ENCODE measurements at regions not wholly inside any gene's neighbourhood (a gene's known extent, or its start where the extent isn't known, plus 50 kb on each side); places are given as distances from the start of the nearest gene placed in this dataset.

- H3K9me3 ChIP-seq (ENCODE audit: control extremely low read depth in 1 of 5, control insufficient read depth in 4 of 5, insufficient read depth in 2 of 5, low read depth in 1 of 5, low read length in 4 of 5) = no peaks in the 10 kb centered on the region
- POLR2A ChIA-PET = no interaction called here
- H3K36me3 ChIP-seq (ENCODE audit: control insufficient read depth in 4 of 4, insufficient read depth in 4 of 4, low read length in 3 of 4) = peaks cover 0 to 4% (median 0%) of the 10 kb centered on the region in 4 experiments
- H3K27ac ChIP-seq (ENCODE audit: insufficient read depth in 1 of 2, low read depth in 1 of 2, low read length in 2 of 2, poor library complexity in 1 of 2, severe bottlenecking in 2 of 2) = no peak overlapping the region
- peak in 1 of 3 donors; percentile 3 for DNase-seq
- peaks cover 0 to 16% (median 3%) of the 10 kb centered on the region in 4 experiments for H3K4me1 ChIP-seq (ENCODE audit: control extremely low read depth in 1 of 4, control insufficient read depth in 4 of 4, insufficient read depth in 4 of 4, low read length in 3 of 4)
- 90% methylated on average over 1 of the region's 1 CpG for WGBS (ENCODE audit: insufficient coverage)
- no peaks in the 10 kb centered on the region for H3K27me3 ChIP-seq (replicated peaks in 2 of 5; ENCODE audit: control insufficient read depth in 4 of 5, insufficient read depth in 5 of 5, low read length in 4 of 5)
- no peak overlapping the region for H3K4me3 ChIP-seq (ENCODE audit: control insufficient read depth in 1 of 7, extremely low read depth in 1 of 7, insufficient read depth in 4 of 7, low read depth in 2 of 7, low read length in 6 of 7)
- CTCF ChIA-PET = no interaction called here
Observed at GRCh38 chr18:39795350-39795749, 2159.7 kb upstream of the PIK3C3 start.

DNA sequence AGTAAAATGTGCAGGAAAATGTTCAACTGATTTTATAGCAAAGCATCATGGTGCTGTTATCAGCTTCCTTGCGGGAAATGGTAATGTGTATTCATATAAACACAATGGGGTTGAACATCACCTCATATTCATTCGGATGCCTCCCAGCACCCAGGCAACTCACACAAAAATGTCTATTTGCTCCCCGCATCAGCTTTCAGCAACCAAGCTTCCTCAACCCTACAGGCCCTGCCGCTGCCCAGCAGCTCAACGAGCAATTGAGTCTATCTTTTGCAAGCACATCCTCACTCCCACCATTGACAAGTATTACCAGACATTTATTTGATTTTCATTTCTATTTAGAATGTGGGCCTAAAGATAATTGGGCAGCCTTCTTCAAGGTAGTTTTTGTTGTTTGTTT lies 2161.4 kb upstream of the PIK3C3 start:
- Histone ChIP-seq H3K4me3 (ENCODE audit: control insufficient read depth in 1 of 7, extremely low read depth in 1 of 7, insufficient read depth in 4 of 7, low read depth in 2 of 7, low read length in 6 of 7) (no peak overlapping the region), H3K4me1 (ENCODE audit: control extremely low read depth in 1 of 4, control insufficient read depth in 4 of 4, insufficient read depth in 4 of 4, low read length in 3 of 4) (peaks cover 0 to 8% (median 0%) of the 10 kb centered on the region in 4 experiments), H3K27ac (ENCODE audit: insufficient read depth in 1 of 2, low read depth in 1 of 2, low read length in 2 of 2, poor library complexity in 1 of 2, severe bottlenecking in 2 of 2) (no peak overlapping the region), H3K27me3 (replicated peaks in 2 of 5; ENCODE audit: control insufficient read depth in 4 of 5, insufficient read depth in 5 of 5, low read length in 4 of 5) (no peaks in the 10 kb centered on the region), H3K36me3 (ENCODE audit: control insufficient read depth in 4 of 4, insufficient read depth in 4 of 4, low read length in 3 of 4) (peaks cover 0 to 4% (median 0%) of the 10 kb centered on the region in 4 experiments), H3K9me3 (ENCODE audit: control extremely low read depth in 1 of 5, control insufficient read depth in 4 of 5, insufficient read depth in 2 of 5, low read depth in 1 of 5, low read length in 4 of 5) (no peaks in the 10 kb centered on the region)
- WGBS (ENCODE audit: insufficient coverage) = 92% methylated on average over 2 of the region's 5 CpGs
- DNase-seq = no peak
- ChIA-PET CTCF (no interaction called here), POLR2A (no interaction called here)

DNA sequence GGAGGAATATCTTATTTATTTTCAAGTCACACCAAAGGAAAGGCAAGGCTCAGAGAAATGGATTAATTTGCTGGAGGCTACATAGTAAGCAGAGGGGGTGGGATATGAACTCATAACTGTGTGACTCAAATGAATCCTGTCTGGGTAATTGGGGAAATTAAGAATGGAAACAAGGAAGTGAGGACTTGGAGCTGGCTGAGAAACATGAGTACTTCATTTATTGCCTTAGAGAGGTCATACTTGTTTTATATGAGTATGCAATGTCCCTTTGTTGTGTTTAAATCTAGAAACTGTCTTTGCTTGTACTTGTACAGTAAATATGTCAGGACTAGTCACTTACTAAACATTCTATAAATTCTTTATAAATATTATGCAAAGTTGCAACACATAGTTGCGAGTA lies 2166.7 kb upstream of the PIK3C3 start:
- Histone ChIP-seq H3K36me3 (ENCODE audit: control insufficient read depth in 4 of 4, insufficient read depth in 4 of 4, low read length in 3 of 4) (peaks cover 0 to 2% (median 0%) of the 10 kb centered on the region in 4 experiments), H3K4me3 (ENCODE audit: control insufficient read depth in 1 of 7, extremely low read depth in 1 of 7, insufficient read depth in 4 of 7, low read depth in 2 of 7, low read length in 6 of 7) (no peak overlapping the region), H3K9me3 (ENCODE audit: control extremely low read depth in 1 of 5, control insufficient read depth in 4 of 5, insufficient read depth in 2 of 5, low read depth in 1 of 5, low read length in 4 of 5) (no peaks in the 10 kb centered on the region), H3K27ac (ENCODE audit: insufficient read depth in 1 of 2, low read depth in 1 of 2, low read length in 2 of 2, poor library complexity in 1 of 2, severe bottlenecking in 2 of 2) (no peak overlapping the region), H3K4me1 (ENCODE audit: control extremely low read depth in 1 of 4, control insufficient read depth in 4 of 4, insufficient read depth in 4 of 4, low read length in 3 of 4) (no peaks in the 10 kb centered on the region), H3K27me3 (replicated peaks in 2 of 5; ENCODE audit: control insufficient read depth in 4 of 5, insufficient read depth in 5 of 5, low read length in 4 of 5) (no peaks in the 10 kb centered on the region)
- POLR2A ChIA-PET = no interaction called here
- WGBS (ENCODE audit: insufficient coverage) = no CpG with 5 or more reads among the region's 1 CpG
- CTCF ChIA-PET = interaction anchor here (0.5 kb wide), 1 partner anchor 9 kb away, joined by 3 read pairs; no protein-coding TSS in a partner anchor
- DNase-seq = no peak

DNA sequence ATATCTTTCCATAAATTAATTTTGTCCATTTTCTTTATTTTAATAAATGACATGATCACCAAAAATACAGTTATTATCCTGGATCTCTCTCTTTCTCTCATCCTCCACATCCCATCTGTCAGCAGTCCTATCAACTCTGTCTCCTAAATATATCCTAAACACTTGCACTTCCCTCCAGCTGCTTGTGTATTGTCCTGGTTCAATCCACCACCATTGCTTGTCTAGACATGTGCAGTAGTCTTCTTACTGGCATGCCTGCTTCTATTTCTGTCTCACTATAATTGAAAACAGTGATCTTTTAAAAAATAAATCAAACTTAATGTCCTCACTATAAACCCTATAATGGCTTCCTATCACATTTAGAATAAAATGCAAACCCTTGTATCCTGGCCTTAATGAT lies 2168.6 kb upstream of the PIK3C3 start:
- H3K27ac ChIP-seq (ENCODE audit: insufficient read depth in 1 of 2, low read depth in 1 of 2, low read length in 2 of 2, poor library complexity in 1 of 2, severe bottlenecking in 2 of 2) = no peak overlapping the region
- ChIA-PET POLR2A (no interaction called here), CTCF (interaction anchor here (1.1 kb wide), 1 partner anchor 15 kb away, joined by 4 read pairs; no protein-coding TSS in a partner anchor)
- peaks cover 0 to 2% (median 0%) of the 10 kb centered on the region in 4 experiments for H3K36me3 ChIP-seq (ENCODE audit: control insufficient read depth in 4 of 4, insufficient read depth in 4 of 4, low read length in 3 of 4)
- no peak for DNase-seq
- H3K4me3 ChIP-seq (ENCODE audit: control insufficient read depth in 1 of 7, extremely low read depth in 1 of 7, insufficient read depth in 4 of 7, low read depth in 2 of 7, low read length in 6 of 7) = no peak overlapping the region
- no peaks in the 10 kb centered on the region for H3K9me3 ChIP-seq (ENCODE audit: control extremely low read depth in 1 of 5, control insufficient read depth in 4 of 5, insufficient read depth in 2 of 5, low read depth in 1 of 5, low read length in 4 of 5)
- no peaks in the 10 kb centered on the region for H3K27me3 ChIP-seq (replicated peaks in 2 of 5; ENCODE audit: control insufficient read depth in 4 of 5, insufficient read depth in 5 of 5, low read length in 4 of 5)
- no peaks in the 10 kb centered on the region for H3K4me1 ChIP-seq (ENCODE audit: control extremely low read depth in 1 of 4, control insufficient read depth in 4 of 4, insufficient read depth in 4 of 4, low read length in 3 of 4)

DNA sequence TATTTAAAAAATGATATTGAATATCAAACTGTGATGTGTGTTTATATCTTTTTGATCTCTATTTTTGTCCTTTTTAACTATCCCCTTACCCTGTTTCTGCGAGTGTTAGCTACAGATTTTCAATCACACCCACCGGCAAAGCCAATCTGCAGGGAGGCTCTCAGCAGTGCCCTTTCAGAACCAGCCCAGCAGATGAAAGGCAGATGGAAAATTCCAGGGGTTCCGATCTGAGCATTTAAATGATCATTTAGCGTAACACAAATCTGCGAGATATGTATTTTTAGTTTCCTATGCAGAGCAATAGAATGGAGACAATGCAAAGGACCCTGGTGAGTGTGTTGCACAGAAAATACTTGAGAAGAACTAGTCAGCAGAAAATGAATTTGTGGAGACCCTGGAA lies 2170.5 kb upstream of the PIK3C3 start:
- Histone ChIP-seq H3K27me3 (replicated peaks in 2 of 5; ENCODE audit: control insufficient read depth in 4 of 5, insufficient read depth in 5 of 5, low read length in 4 of 5) (no peaks in the 10 kb centered on the region), H3K4me1 (ENCODE audit: control extremely low read depth in 1 of 4, control insufficient read depth in 4 of 4, insufficient read depth in 4 of 4, low read length in 3 of 4) (no peaks in the 10 kb centered on the region), H3K27ac (ENCODE audit: insufficient read depth in 1 of 2, low read depth in 1 of 2, low read length in 2 of 2, poor library complexity in 1 of 2, severe bottlenecking in 2 of 2) (no peak overlapping the region), H3K9me3 (ENCODE audit: control extremely low read depth in 1 of 5, control insufficient read depth in 4 of 5, insufficient read depth in 2 of 5, low read depth in 1 of 5, low read length in 4 of 5) (no peaks in the 10 kb centered on the region), H3K4me3 (ENCODE audit: control insufficient read depth in 1 of 7, extremely low read depth in 1 of 7, insufficient read depth in 4 of 7, low read depth in 2 of 7, low read length in 6 of 7) (no peak overlapping the region), H3K36me3 (ENCODE audit: control insufficient read depth in 4 of 4, insufficient read depth in 4 of 4, low read length in 3 of 4) (peaks cover 0 to 2% (median 0%) of the 10 kb centered on the region in 4 experiments)
- DNase-seq = no peak
- POLR2A ChIA-PET = no interaction called here
- CTCF ChIA-PET = no interaction called here
- WGBS (ENCODE audit: insufficient coverage) = 92% methylated on average over 5 of the region's 5 CpGs

DNA sequence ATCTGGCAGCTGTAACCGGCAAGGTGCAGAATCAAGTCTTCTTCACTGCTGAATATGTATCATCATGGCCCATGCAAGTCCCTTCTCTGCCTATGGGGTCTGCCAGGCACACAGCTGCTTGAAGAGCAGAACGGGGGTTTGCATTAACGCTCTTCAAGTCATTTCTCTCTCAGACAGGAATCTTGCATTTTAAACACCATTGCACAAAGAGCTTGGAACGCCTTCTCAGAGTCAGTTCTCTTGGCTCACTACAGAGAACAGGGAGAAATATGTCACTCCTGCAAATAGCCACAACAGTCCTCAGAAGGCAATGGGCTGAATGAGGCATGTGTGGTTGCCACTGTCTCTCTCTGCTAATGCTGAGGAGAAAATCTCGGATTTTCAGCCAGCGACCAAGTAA lies 2173.5 kb upstream of the PIK3C3 start:
- no peaks in the 10 kb centered on the region for H3K27me3 ChIP-seq (replicated peaks in 2 of 5; ENCODE audit: control insufficient read depth in 4 of 5, insufficient read depth in 5 of 5, low read length in 4 of 5)
- POLR2A ChIA-PET = interaction anchor here (0.7 kb wide), 1 partner anchor 13 kb away, joined by 3 read pairs; no protein-coding TSS in a partner anchor
- CTCF ChIA-PET = no interaction called here

DNA sequence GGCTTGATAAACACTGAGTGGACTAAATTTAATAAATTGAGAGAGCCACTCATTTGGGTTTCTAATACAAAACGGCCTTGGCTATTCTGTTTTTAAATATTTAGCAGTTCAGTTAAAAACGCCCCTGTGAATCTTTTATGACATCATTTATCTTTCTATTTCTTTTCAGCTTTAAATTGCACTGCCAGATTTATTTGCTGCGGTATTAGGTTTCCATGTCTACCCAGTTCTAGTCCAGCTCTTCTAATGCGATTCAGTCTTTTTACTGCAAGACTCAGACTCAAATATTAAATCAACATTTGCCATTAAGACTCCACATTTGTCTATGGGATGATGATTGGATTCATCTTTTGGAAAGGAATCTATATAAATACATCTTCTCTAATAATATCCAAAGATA lies 2174.3 kb upstream of the PIK3C3 start:
- Histone ChIP-seq H3K27ac (ENCODE audit: insufficient read depth in 1 of 2, low read depth in 1 of 2, low read length in 2 of 2, poor library complexity in 1 of 2, severe bottlenecking in 2 of 2) (no peak overlapping the region), H3K4me1 (ENCODE audit: control extremely low read depth in 1 of 4, control insufficient read depth in 4 of 4, insufficient read depth in 4 of 4, low read length in 3 of 4) (no peaks in the 10 kb centered on the region), H3K36me3 (ENCODE audit: control insufficient read depth in 4 of 4, insufficient read depth in 4 of 4, low read length in 3 of 4) (peaks cover 0 to 4% (median 1%) of the 10 kb centered on the region in 4 experiments), H3K9me3 (ENCODE audit: control extremely low read depth in 1 of 5, control insufficient read depth in 4 of 5, insufficient read depth in 2 of 5, low read depth in 1 of 5, low read length in 4 of 5) (peaks cover 0 to 2% (median 0%) of the 10 kb centered on the region in 5 experiments), H3K27me3 (replicated peaks in 2 of 5; ENCODE audit: control insufficient read depth in 4 of 5, insufficient read depth in 5 of 5, low read length in 4 of 5) (no peaks in the 10 kb centered on the region), H3K4me3 (ENCODE audit: control insufficient read depth in 1 of 7, extremely low read depth in 1 of 7, insufficient read depth in 4 of 7, low read depth in 2 of 7, low read length in 6 of 7) (no peak overlapping the region)
- WGBS (ENCODE audit: insufficient coverage) = 92% methylated on average over 2 of the region's 4 CpGs
- POLR2A ChIA-PET = interaction anchor here (0.7 kb wide), 1 partner anchor 14 kb away, joined by 3 read pairs; no protein-coding TSS in a partner anchor
- CTCF ChIA-PET = no interaction called here
- no peak for DNase-seq

More for the DNA sequence above, 2173.5 kb upstream of the PIK3C3 start:
- no peak for DNase-seq
- Histone ChIP-seq H3K9me3 (ENCODE audit: control extremely low read depth in 1 of 5, control insufficient read depth in 4 of 5, insufficient read depth in 2 of 5, low read depth in 1 of 5, low read length in 4 of 5) (peaks cover 0 to 2% (median 0%) of the 10 kb centered on the region in 5 experiments), H3K36me3 (ENCODE audit: control insufficient read depth in 4 of 4, insufficient read depth in 4 of 4, low read length in 3 of 4) (peaks cover 0 to 2% (median under 1%) of the 10 kb centered on the region in 4 experiments), H3K27ac (ENCODE audit: insufficient read depth in 1 of 2, low read depth in 1 of 2, low read length in 2 of 2, poor library complexity in 1 of 2, severe bottlenecking in 2 of 2) (no peak overlapping the region), H3K4me1 (ENCODE audit: control extremely low read depth in 1 of 4, control insufficient read depth in 4 of 4, insufficient read depth in 4 of 4, low read length in 3 of 4) (no peaks in the 10 kb centered on the region), H3K4me3 (ENCODE audit: control insufficient read depth in 1 of 7, extremely low read depth in 1 of 7, insufficient read depth in 4 of 7, low read depth in 2 of 7, low read length in 6 of 7) (no peak overlapping the region)
- 93% methylated on average over 5 of the region's 6 CpGs for WGBS (ENCODE audit: insufficient coverage)
